ENCODE measurements at regions not wholly inside any gene's neighbourhood (a gene's known extent, or its start where the extent isn't known, plus 50 kb on each side); places are given as distances from the start of the nearest gene placed in this dataset.
A peak's percentile ranks its signal among the peaks of the same experiment; 100 is the strongest.
"Not testable (repeated sequence)": the region's sequence is repeated elsewhere in the genome, so short reads cannot be mapped to it uniquely, and the experiment has no call there.

- DNase-seq: no peak
Observed at GRCh38 chr2:212912445-212913103, 238.8 kb downstream of the IKZF2 start.

- no peak for DNase-seq
Observed at GRCh38 chr2:212911011-212911410, 240.4 kb downstream of the IKZF2 start.

DNA sequence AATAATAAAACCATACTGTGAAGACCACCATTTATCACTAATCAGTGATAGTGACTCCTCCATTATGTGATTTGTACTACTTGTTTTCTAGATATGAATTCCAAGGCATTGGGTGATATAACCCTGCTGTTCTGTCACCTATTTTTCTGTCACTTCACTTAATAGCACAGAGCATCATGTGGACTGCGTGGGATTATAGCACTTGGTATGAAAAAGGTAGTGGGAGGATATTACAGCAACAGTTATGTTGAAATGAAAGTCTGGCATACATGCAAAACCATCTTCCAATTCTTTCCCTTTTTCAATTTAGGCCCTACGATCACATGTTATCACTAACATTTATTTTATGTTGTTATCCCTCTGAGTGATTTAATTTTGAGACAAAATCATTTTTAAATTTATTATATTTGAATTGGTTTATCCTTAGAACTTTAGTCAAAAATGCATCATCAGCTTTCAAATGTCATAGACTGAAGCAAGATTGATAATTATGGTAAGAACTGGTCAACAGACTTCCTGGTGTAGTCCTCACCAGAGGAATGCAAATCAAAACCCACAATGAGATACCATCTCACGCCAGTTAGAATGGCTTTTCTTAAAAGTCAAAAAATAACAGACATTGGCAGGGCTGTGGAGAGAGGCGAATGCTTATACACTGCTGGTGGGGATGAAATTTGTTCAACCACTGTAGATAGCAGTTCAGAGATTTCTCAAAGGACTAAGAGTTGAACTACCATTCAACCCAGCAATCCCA lies 242.6 kb downstream of the IKZF2 start:
- no peak for DNase-seq

GRCh38 chr2:212908031-212908430 lies 243.4 kb downstream of the IKZF2 start:
- no peak for DNase-seq

DNA sequence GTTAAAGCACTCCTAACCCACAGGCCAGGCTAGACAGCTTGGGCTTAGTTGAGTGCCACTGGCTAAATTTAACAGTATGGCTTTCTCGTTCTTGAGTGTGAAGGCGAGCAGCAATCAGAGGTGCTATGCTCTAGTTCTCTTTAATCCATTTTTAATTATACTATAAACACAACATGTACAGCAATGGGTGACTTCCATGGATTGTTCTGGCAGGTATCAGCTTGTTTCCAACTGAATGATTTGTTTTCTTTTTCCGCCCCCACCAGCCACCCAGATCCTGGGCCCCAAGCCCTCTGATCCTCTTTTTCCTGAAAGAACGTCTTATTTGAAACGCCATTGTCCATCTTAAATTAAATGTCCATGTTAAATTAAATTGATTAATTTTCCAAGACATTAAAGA lies 244.8 kb downstream of the IKZF2 start:
- no peak for DNase-seq

DNA sequence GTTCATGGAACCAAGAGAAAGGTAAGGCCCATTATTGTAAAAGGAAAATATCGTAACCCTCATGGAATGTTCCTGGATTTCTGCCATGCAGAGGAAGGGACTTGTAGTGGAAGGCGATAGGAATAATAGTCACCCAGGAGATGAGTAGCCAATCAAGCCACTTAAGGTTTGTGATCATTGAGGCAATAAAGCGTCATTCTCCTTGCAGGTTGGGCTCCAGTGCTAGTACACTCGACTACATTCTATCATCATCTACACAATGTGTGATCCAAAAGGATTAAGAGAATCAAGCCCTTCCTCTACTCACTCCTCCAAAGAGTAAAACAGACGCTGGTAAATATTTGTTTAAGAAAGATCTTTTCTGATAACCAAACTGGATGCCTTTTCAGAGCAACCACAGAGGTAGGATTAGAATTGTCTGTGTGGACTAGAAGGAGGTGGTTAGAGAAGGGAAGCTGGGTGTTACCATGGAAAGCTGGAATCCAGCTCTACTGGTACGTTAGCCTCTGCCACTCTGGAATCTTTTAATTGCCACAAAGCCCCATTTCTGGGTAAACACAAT lies 245.7 kb downstream of the IKZF2 start:
- no peak for DNase-seq

DNA sequence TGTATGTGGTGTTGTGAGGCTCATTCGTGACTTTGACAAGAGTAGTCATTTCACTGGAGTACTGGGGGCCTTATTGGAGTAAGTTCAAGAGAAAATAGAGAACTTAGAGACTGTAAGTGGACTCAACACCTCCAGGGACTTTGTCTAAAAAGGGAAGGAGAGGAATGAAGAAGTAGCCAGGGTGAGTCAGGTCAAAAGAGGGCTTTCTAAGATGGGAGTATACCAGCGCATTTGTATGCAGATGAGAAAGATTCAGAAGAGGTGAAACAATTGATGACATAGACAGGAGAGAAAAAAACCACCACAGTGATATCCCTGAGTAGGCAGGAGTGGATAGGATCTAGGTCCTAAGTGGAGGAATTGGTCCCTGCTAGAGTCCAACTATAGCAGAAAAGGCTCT lies 246.8 kb downstream of the IKZF2 start:
- peak; percentile 8 for DNase-seq

DNA sequence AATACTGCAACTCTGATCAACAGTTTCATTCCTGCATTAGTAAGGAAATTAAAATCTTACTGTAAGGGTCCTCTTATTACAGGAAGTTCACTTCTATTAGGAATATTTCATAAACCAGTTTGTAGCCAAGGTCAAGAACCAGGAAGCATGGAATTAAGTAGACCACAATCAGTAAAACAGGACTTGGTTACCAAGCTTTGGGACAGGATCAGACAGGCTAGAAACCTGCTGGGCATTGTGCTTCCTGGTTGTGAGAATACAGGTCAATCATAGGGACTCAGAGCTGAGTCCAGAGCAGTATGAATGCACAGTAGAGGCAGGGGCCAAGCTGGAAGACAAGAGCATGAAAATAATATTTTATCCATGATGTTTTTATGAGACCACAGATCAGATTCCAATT lies 248.0 kb downstream of the IKZF2 start:
- DNase-seq: no peak

DNA sequence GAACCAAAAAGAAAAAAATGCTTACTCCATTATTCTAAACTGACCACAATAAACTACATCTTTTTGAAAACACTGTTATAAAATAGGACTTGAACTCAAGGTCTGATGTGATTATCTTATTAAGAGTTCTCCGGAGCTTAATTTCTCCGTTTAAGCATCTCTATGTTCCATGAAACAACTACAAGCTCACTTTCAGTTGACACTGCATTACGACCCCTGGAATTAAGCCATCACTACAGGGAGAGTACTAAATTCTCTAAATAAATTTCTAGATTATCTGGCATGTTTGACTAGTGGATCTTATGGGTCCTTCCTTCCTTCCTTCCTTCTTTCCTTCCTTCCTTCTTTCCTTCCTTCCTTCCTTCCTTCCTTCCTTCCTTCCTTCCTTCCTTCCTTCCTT lies 249.0 kb downstream of the IKZF2 start:
- DNase-seq: no peak

GRCh38 chr2:212901604-212902275 lies 249.7 kb downstream of the IKZF2 start:
- no peak for DNase-seq

- DNase-seq: no peak
Observed at GRCh38 chr2:212900715-212901114, 250.7 kb downstream of the IKZF2 start.

DNA sequence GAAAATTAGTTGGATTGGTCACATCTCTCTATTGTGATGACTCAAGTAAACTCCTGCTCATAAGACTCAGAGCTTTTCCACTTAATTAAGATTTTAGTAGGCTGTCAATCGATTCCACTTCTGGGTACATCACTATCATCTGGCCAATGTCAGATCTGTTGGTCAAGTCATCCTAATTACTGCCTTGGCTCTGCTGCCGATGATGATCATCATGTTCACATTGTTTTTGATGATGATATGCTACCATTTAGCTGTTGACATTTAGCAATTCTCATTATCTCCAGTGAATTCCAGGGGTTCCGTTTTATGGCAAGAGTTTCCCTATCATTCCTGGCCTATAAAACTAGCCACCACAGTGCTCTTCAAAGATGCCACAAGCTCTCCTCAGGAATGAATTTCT lies 253.4 kb downstream of the IKZF2 start:
- DNase-seq: no peak

DNA sequence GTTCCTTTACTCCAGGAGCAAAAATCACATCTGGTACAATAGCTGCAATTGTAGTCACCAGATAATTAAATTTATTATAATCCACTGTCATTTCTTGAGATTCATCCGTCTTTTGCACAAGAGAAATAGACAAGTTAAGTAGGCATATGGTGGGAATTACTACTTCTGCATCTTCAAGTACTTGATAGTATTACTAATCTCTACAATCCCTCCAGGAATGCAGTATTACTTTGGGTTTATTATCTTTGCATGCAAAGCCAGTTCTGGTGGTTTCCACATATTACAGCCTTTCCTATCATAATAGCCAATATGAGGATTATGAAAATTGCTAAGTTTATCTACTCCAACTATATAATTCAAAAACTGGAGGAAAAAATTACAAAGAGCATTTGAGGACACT lies 254.1 kb downstream of the IKZF2 start:
- no peak for DNase-seq

DNA sequence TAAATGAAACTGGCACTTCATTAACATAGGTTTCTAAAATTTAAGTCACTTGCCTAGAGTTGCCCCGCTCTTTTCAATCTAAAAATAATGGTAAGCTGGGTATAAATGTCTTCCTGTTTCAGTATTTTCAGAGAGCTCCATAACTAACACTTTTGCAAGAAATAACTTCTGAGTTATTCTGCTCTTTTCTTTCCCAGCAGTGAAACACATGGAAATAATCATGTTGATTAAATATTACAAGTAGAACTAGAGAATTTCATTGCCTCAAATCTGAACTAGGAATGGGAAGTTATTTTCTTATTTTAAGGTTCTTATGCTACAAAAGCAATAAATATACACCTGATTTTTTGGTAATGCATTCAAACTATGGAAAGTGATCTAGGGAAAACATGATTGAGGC lies 257.4 kb downstream of the IKZF2 start:
- no peak for DNase-seq

DNA sequence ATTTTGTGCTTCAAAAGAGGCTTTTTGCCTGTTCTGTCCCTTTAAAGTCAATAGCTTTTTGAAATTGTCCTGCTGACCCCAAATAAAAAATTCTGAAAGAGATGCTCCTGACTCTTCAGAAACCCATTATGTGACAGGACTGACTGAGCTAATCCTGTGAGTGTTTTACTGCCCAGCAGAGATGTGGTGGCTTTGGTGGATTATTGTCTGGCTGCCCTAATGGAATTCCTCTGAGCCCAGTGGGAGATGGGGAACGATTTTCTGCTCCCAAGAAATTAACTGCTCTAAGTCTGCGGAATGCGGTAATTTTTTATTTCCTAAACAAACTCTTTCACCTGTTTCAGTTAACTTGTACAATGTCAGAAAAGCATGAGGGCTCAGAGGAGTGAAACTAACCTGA lies 258.2 kb downstream of the IKZF2 start:
- DNase-seq: no peak

- no peak for DNase-seq
Observed at GRCh38 chr2:212892193-212892592, 259.2 kb downstream of the IKZF2 start.

DNA sequence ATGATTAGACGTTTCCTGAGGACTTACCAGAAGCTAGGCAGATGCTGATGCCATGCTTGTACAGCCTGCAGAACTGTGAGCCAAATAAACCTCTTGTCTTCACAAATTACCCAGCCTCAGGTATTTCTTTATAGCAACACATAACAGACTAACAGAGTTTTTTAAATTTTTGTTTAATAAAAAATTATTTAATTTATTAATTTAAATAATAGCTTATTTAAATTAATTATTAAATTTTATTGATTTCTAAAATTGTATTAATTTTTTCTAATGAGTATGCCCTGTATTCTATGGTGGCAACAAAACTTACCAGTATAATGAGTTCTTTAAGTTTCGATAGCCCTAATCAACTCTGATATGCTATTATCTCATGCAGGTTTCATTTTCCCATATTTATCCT lies 259.8 kb downstream of the IKZF2 start:
- DNase-seq: no peak

GRCh38 chr2:212882626-212883025 lies 268.8 kb downstream of the IKZF2 start:
- DNase-seq: no peak

DNA sequence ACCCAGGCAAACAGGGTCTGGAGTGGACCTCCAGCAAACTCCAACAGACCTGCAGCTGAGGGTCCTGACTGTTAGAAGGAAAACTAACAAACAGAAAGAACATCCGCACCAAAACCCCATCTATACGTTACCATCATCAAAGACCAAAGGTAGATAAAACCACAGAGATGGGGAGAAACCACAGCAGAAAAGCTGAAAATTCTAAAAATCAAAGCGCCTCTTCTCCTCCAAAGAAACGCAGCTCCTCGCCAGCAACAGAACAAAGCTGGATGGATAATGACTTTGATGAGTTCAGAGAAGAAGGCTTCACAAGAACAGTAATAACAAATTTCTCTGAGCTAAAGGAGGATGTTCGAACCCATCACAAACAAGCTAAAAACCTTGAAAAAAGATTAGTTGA lies 274.9 kb downstream of the IKZF2 start:
- DNase-seq: not testable (repeated sequence)

- not testable (repeated sequence) for DNase-seq
Observed at GRCh38 chr2:212875950-212876349, 275.5 kb downstream of the IKZF2 start.

DNA sequence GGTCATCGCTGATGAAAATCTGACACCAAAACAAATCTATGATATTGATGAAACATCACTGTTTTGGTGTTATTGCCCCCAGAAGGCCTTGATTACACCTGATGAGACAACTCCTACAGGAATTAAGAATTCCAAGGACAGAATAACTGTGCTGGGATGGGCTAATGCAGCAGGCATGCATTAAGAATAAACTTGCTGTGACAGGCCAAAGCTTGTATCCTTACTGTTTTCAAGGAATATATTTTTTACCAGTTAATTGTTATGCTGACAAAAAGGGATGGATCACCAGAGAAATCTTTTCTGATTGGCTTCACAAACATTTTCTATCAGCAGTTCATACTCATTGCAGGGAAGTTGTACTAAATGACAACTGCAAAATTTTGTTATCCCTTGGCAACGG lies 278.2 kb downstream of the IKZF2 start:
- DNase-seq: no peak

DNA sequence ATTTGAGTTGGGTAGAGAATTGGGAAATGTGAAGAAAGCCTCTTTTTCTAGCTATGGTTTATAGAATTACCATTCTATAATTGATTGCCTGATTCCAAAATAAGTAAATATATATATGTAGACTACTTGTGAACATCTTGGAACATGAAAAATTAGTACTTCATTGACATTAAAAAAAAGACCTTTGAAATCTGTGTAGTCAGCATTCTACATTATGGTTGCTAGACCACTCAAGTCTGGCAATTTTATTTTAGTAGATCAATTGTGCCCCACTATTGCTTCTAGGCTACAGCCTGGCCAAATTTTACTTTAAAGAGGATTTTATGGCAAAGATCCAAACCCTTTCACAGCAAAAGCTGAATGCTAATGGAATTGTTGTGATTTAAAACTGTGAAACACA lies 279.8 kb downstream of the IKZF2 start:
- no peak for DNase-seq

DNA sequence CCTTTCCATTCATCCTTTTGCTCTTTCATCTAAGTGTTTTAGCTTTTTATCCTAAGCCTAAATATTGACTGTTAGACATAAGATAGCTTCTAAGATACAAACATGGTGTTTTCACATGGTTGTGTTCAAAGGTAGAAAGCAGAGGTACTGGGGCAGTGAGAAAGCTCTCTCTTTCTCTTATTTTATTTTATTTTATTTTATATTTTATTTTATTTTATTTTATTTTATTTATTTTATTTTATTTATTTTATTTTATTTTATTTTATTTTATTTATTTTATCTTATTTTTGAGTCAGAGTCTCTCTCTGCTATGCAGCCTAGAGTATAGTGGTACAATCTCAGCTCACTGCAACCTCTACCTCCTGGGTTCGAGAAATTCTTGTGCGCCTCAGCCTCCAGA lies 287.2 kb downstream of the IKZF2 start:
- DNase-seq: no peak

DNA sequence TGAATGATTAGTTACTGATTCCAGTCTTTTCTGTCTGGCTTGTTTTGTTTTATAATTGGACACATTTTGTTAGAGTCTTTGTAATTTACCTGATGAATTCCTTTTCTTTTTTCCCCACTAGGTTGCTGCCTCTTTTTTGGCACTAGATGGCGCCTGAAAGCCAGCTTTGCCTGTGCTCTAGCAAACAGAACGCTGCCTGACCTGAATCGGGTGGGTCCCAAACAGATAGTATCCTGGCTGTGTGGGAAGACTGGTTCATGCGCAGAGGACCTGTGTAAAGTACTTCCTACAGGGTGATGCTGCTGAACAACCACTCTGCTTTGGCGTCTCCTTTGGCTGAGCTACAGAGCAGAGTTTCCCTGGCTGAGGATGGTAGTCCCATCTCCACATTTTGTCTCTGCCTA lies 288.2 kb downstream of the IKZF2 start:
- DNase-seq: peak; percentile 49
